ENCODE measurements at regions not wholly inside any gene's neighbourhood (a gene's known extent, or its start where the extent isn't known, plus 50 kb on each side); places are given as distances from the start of the nearest gene placed in this dataset.

GRCh38 chr1:82724246-82724645 is 923.5 kb downstream of the ADGRL2 start:
- H3K27me3 ChIP-seq = no peaks in the 10 kb centered on the region
- TF ChIP-seq POLR2A (IDR thresholded peaks at IDR 0.05) (no peak), EP300 (IDR thresholded peaks at IDR 0.05) (no peak), CTCF (IDR thresholded peaks at IDR 0.05) (no peak)
- no peaks in the 10 kb centered on the region for H3K9me3 ChIP-seq
- no peak overlapping the region for H3K27ac ChIP-seq
- no peaks in the 10 kb centered on the region for H3K4me1 ChIP-seq (ENCODE audit: insufficient read depth)
- 93 to 96% (median 93%) methylated on average over 2 of the region's 2 CpGs for WGBS, 3 donors
- no peaks in the 10 kb centered on the region for H3K36me3 ChIP-seq
- intact Hi-C loops (cut with DNase I) = no loop called here
- no peak for DNase-seq
- H3K4me3 ChIP-seq = no peak overlapping the region

GRCh38 chr1:82722608-82723007 is 921.9 kb downstream of the ADGRL2 start:
- WGBS, 3 donors = 96 to 98% (median 96%) methylated on average over 3 of the region's 3 CpGs
- H3K27ac ChIP-seq = no peak overlapping the region
- intact Hi-C loops (cut with DNase I) = no loop called here
- no peak overlapping the region for H3K4me3 ChIP-seq
- H3K9me3 ChIP-seq = no peaks in the 10 kb centered on the region
- H3K36me3 ChIP-seq = no peaks in the 10 kb centered on the region
- no peak for DNase-seq
- no peaks in the 10 kb centered on the region for H3K4me1 ChIP-seq (ENCODE audit: insufficient read depth)
- TF ChIP-seq CTCF (IDR thresholded peaks at IDR 0.05) (no peak), POLR2A (IDR thresholded peaks at IDR 0.05) (no peak), EP300 (IDR thresholded peaks at IDR 0.05) (no peak)
- H3K27me3 ChIP-seq = no peaks in the 10 kb centered on the region

GRCh38 chr1:82721702-82722101 is 921.0 kb downstream of the ADGRL2 start:
- 76 to 94% (median 77%) methylated on average over 3 of the region's 3 CpGs for WGBS, 3 donors
- Histone ChIP-seq H3K27ac (no peak overlapping the region), H3K4me1 (ENCODE audit: insufficient read depth) (no peaks in the 10 kb centered on the region), H3K9me3 (no peaks in the 10 kb centered on the region), H3K36me3 (no peaks in the 10 kb centered on the region), H3K4me3 (no peak overlapping the region), H3K27me3 (no peaks in the 10 kb centered on the region)
- TF ChIP-seq POLR2A (IDR thresholded peaks at IDR 0.05) (no peak), EP300 (IDR thresholded peaks at IDR 0.05) (no peak), CTCF (IDR thresholded peaks at IDR 0.05) (no peak)
- no peak for DNase-seq
- intact Hi-C loops (cut with DNase I) = no loop called here

- TF ChIP-seq POLR2A (IDR thresholded peaks at IDR 0.05) (no peak), CTCF (IDR thresholded peaks at IDR 0.05) (no peak), EP300 (IDR thresholded peaks at IDR 0.05) (no peak)
- H3K27ac ChIP-seq = no peak overlapping the region
- H3K36me3 ChIP-seq = no peaks in the 10 kb centered on the region
- no peak overlapping the region for H3K4me3 ChIP-seq
- no peak for DNase-seq
- no peaks in the 10 kb centered on the region for H3K9me3 ChIP-seq
- WGBS, 3 donors = 83 to 98% (median 86%) methylated on average over 1 of the region's 1 CpG
- H3K27me3 ChIP-seq = no peaks in the 10 kb centered on the region
- H3K4me1 ChIP-seq (ENCODE audit: insufficient read depth) = no peaks in the 10 kb centered on the region
- intact Hi-C loops (cut with DNase I) = no loop called here
Measured at GRCh38 chr1:82718719-82719419, 918.1 kb downstream of the ADGRL2 start.
